ENCODE measurements at regions not wholly inside any gene's neighbourhood (a gene's known extent, or its start where the extent isn't known, plus 50 kb on each side); places are given as distances from the start of the nearest gene placed in this dataset.

GRCh38 chr15:58340176-58340575 lies 91.6 kb upstream of the LIPC start:
- TF ChIP-seq ZBTB33 (IDR thresholded peaks at IDR 0.05) (no peak), CTCF (IDR thresholded peaks at IDR 0.05; ENCODE audit: low read depth, low read length, missing input control) (no peak), JUND (IDR thresholded peaks at IDR 0.05) (no peak), REST (IDR thresholded peaks at IDR 0.05) (no peak), TAF1 (conservative IDR thresholded peaks at IDR 0.05) (no peak), YY1 (IDR thresholded peaks at IDR 0.05) (no peak), MAX (IDR thresholded peaks at IDR 0.05) (no peak), ATF3 (IDR thresholded peaks at IDR 0.05) (no peak)

All from liver (tissue), 3 donors.